Hepatocyte (in vitro differentiated cells): ENCODE measurements at regions not wholly inside any gene's neighbourhood (a gene's known extent, or its start where the extent isn't known, plus 50 kb on each side); places are given as distances from the start of the nearest gene placed in this dataset.

Experiments used
- CTCF ChIP-seq: fragments of 200-600 bp; sonication (generic); IDR thresholded peaks from 2 replicates; pipeline ENCODE4 v1.5.1; 2016; ENCODE audit warnings: antibody characterized with exemption, mild to moderate bottlenecking; ENCODE audit not compliant: poor library complexity
- EZH2 ChIP-seq: fragments of 200-600 bp; sonication (generic); IDR thresholded peaks from 2 replicates; pipeline ENCODE4 v1.6.1; 2016; ENCODE audit warnings: antibody characterized with exemption, mild to moderate bottlenecking, borderline replicate concordance
- EZH2phosphoT487 ChIP-seq: fragments of 200-600 bp; sonication (generic); IDR thresholded peaks from one replicate; pipeline ENCODE4 v1.6.1; 2018; ENCODE audit warnings: antibody characterized with exemption, mild to moderate bottlenecking, low read depth, moderate library complexity; ENCODE audit not compliant: unreplicated experiment, severe bottlenecking

DNA sequence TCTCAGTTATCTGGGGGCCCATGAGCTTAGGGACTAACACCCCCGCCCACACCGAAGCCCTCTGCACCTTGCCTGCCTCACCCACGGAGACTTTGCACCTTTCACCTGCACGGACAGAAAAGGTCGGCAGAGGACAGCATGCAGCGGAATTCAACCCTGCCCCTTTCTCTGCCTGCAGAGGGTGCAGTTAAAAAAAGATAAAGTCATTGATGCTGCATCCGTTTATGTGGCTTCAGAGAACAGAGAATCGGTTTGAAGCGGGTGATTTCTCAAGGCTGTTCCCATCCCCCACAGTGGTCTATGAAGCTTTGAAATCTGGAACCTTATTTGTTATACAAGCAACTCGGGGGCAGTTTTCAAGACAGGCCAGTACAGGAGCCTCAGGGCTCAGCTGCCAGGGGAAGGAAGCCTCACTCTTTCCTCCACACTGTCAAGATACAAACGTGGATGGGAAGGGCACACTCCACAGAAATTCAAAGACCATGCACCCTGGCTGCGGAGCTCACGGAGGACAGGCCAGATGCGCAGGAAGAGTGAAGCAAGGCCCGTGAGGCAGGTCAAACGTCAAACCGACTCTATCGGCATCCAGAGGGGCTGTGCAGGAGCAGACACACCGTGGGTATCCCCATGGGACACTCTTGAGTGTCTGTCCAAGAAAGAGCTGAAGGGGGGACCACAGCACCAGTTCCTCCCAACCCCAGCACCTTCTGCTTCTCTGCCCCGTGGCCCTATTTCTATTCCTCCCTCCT is 66.3 kb downstream of the INSIG1 start:
- TF ChIP-seq CTCF (no peak), EZH2 (no peak), EZH2phosphoT487 (no peak)
